ENCODE measurements at regions not wholly inside any gene's neighbourhood (a gene's known extent, or its start where the extent isn't known, plus 50 kb on each side); places are given as distances from the start of the nearest gene placed in this dataset.

DNA sequence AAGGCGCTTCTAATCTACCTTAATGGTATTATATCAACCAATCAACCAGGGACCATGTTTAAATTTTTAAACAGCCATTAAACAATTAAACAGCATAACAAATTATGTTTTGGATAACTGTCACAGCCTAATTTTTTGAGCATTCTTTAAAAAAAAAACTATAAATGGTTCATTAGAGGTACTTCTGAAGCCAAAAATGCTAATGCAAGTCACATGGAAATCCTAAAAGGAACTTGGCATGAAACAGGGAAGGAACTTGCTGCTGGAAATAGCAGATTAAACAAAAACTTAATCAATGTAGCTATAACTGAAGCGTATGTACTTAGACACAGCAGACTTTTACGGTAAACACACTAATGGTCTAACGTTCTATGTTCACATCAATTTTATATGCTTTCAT is 190.2 kb upstream of the BTG1 start:
- no peak overlapping the region for H3K4me3 ChIP-seq (ENCODE audit: low read length)
- H3K27me3 Mint-ChIP-seq, result no peaks in the 10 kb centered on the region
- H3K4me1 ChIP-seq (ENCODE audit: insufficient read depth, low read length), result peaks cover 34% of the 10 kb centered on the region
- no peaks in the 10 kb centered on the region for H3K9me3 Mint-ChIP-seq
- POLR2A ChIA-PET, result no interaction called here
- no peak overlapping the region for H3K27ac Mint-ChIP-seq
- CTCF ChIA-PET, result no interaction called here
- H3K27me3 ChIP-seq (ENCODE audit: insufficient read depth, low read length, poor library complexity, severe bottlenecking), result no peaks in the 10 kb centered on the region
- H3K4me1 Mint-ChIP-seq, result peaks cover 18 to 27% (median 27%) of the 10 kb centered on the region in 3 donors
- H3K4me3 Mint-ChIP-seq, result no peak overlapping the region
- no peaks in the 10 kb centered on the region for H3K9me3 ChIP-seq (ENCODE audit: low read length)
- H3K27ac ChIP-seq (ENCODE audit: low read depth, low read length), result no peak overlapping the region
- H3K36me3 ChIP-seq (ENCODE audit: insufficient read depth, low read length), result no peaks in the 10 kb centered on the region
- H3K36me3 Mint-ChIP-seq, result no peaks in the 10 kb centered on the region
- no peak for DNase-seq

DNA sequence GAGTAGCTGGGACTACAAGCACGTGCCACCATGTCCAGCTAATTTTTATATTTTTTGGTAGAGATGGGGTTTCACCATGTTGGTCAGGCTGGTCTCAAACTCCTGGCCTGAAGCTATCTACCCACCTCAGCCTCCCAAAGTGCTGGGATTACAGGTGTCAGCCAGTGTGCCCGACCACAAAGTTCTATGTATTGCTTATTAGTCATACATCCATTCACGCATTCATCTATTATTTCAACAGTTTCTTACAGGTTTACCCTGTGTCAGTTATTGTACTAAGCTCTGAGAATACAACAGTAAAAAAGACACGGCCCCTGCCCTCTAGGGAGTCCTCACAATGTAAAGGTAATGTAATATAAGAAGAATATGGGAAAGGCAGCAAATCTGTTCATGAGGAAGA is 188.9 kb upstream of the BTG1 start:
- POLR2A ChIA-PET, result no interaction called here
- no peaks in the 10 kb centered on the region for H3K27me3 Mint-ChIP-seq
- Histone ChIP-seq H3K4me1 (ENCODE audit: insufficient read depth, low read length) (peaks cover 24% of the 10 kb centered on the region), H3K27ac (ENCODE audit: low read depth, low read length) (no peak overlapping the region), H3K36me3 (ENCODE audit: insufficient read depth, low read length) (no peaks in the 10 kb centered on the region), H3K4me3 (ENCODE audit: low read length) (no peak overlapping the region), H3K27me3 (ENCODE audit: insufficient read depth, low read length, poor library complexity, severe bottlenecking) (no peaks in the 10 kb centered on the region), H3K9me3 (ENCODE audit: low read length) (no peaks in the 10 kb centered on the region)
- no peak overlapping the region for H3K4me3 Mint-ChIP-seq
- no peak overlapping the region for H3K27ac Mint-ChIP-seq
- H3K36me3 Mint-ChIP-seq, result peaks cover 0 to 5% (median 4%) of the 10 kb centered on the region in 3 donors
- peaks cover 20 to 24% (median 23%) of the 10 kb centered on the region in 3 donors for H3K4me1 Mint-ChIP-seq
- CTCF ChIA-PET, result no interaction called here
- H3K9me3 Mint-ChIP-seq, result no peaks in the 10 kb centered on the region
- no peak for DNase-seq

DNA sequence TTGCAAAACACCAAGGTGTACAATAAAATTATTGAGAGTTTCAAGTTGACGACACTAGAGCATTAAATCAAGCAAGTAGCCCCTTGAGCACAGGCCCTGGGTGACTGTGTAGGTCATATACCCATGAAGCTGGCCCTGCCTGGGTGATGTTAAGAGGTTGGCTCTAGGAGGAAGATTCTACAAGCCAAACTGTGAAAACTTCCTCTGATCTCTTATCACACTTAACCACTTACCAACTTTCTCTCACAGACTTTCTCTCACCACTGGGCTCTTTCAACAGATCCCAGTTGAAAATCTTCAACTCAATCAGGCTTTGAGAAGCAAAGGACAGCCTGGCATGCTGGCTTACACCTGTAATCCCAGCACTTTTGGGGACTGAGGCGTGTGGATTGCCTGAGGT is 186.9 kb upstream of the BTG1 start:
- ChIA-PET POLR2A (no interaction called here), CTCF (no interaction called here)
- no peak overlapping the region for H3K27ac Mint-ChIP-seq
- no peaks in the 10 kb centered on the region for H3K27me3 ChIP-seq (ENCODE audit: insufficient read depth, low read length, poor library complexity, severe bottlenecking)
- H3K4me3 ChIP-seq (ENCODE audit: low read length), result no peak overlapping the region
- no peak for DNase-seq
- H3K4me3 Mint-ChIP-seq, result peak overlapping the region in 1 of 7 donors; percentile 11
- peaks cover 0 to 5% (median 4%) of the 10 kb centered on the region in 3 donors for H3K36me3 Mint-ChIP-seq
- no peaks in the 10 kb centered on the region for H3K9me3 Mint-ChIP-seq
- no peak overlapping the region for H3K27ac ChIP-seq (ENCODE audit: low read depth, low read length)
- no peaks in the 10 kb centered on the region for H3K36me3 ChIP-seq (ENCODE audit: insufficient read depth, low read length)
- peaks cover 23 to 24% (median 23%) of the 10 kb centered on the region in 3 donors for H3K4me1 Mint-ChIP-seq
- H3K27me3 Mint-ChIP-seq, result peaks cover 0 to 2% of the 10 kb centered on the region in 2 donors
- peaks cover 24% of the 10 kb centered on the region for H3K4me1 ChIP-seq (ENCODE audit: insufficient read depth, low read length)
- no peaks in the 10 kb centered on the region for H3K9me3 ChIP-seq (ENCODE audit: low read length)

DNA sequence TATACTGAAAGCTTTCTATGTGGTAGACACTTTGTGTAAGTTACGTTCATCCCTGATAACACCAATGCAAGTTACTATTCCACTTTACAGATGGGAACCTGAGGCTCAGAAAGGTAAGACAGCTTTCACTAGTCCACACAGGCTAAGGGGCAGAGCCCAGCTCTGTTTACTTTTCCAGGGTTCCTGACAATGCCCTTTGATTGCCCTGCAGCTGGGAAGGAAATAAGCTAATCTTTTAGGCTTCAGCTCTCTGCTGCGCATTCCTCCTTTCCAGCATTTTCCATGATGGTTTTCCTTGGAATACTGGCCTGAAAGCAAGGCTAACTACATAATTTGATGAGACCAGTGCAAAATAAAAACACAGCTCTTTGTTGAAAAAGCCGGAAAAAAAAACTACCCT is 185.7 kb upstream of the BTG1 start:
- Histone ChIP-seq H3K27ac (ENCODE audit: low read depth, low read length) (no peak overlapping the region), H3K36me3 (ENCODE audit: insufficient read depth, low read length) (no peaks in the 10 kb centered on the region), H3K4me3 (ENCODE audit: low read length) (no peak overlapping the region), H3K9me3 (ENCODE audit: low read length) (no peaks in the 10 kb centered on the region), H3K27me3 (ENCODE audit: insufficient read depth, low read length, poor library complexity, severe bottlenecking) (no peaks in the 10 kb centered on the region), H3K4me1 (ENCODE audit: insufficient read depth, low read length) (peaks cover 31% of the 10 kb centered on the region)
- Mint-ChIP-seq H3K27ac (no peak overlapping the region), H3K36me3 (peaks cover 0 to 5% (median 4%) of the 10 kb centered on the region in 3 donors), H3K4me1 (peaks cover 23 to 27% (median 24%) of the 10 kb centered on the region in 3 donors), H3K4me3 (no peak overlapping the region), H3K9me3 (no peaks in the 10 kb centered on the region), H3K27me3 (peaks cover 0 to 2% of the 10 kb centered on the region in 2 donors)
- ChIA-PET CTCF (no interaction called here), POLR2A (no interaction called here)
- no peak for DNase-seq

DNA sequence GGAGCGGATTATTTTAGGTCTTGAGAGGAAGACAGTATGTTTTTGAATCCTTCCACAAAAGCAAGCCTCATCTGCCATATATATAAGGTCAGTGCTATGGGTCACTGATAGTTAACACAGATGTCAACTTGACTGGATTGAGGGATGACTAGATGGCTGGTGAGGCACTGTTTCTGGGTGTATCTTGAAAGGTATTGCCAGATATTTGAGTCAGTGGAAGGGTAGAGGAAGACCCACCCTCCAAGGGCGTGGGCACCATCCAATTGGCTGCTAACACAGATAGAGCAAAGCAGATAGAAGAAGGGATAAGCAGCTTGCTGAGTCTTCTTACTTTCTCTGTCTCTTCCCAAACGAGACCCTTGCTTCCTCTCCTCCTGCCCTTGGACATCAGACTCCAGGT is 185.0 kb upstream of the BTG1 start:
- CTCF ChIA-PET, result no interaction called here
- POLR2A ChIA-PET, result no interaction called here

DNA sequence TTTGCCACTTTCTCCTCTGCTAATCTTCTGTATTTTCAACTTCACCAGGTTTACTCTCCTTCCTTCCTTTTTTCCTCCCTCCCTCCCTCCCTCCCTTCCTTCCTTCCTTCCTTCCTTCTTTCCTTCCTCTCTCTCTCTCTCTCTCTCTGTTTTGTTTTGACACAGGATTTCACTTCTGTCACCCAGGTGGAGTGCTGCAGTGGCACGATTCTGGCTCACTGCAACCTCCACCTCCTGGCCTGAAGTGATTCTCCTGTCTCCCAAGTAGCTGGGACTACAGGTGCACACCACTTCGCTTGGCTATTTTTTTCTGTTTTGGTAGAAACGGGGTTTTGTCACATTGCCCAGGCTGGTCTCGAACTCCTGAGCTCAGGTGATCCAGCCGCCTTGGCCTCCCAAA is 181.2 kb upstream of the BTG1 start:
- no peak for DNase-seq
- Histone ChIP-seq H3K4me3 (ENCODE audit: low read length) (no peak overlapping the region), H3K4me1 (ENCODE audit: insufficient read depth, low read length) (peaks cover 15% of the 10 kb centered on the region), H3K27ac (ENCODE audit: low read depth, low read length) (no peak overlapping the region), H3K36me3 (ENCODE audit: insufficient read depth, low read length) (no peaks in the 10 kb centered on the region), H3K27me3 (ENCODE audit: insufficient read depth, low read length, poor library complexity, severe bottlenecking) (no peaks in the 10 kb centered on the region), H3K9me3 (ENCODE audit: low read length) (no peaks in the 10 kb centered on the region)
- peaks cover 0 to 2% of the 10 kb centered on the region in 2 donors for H3K27me3 Mint-ChIP-seq
- peaks cover 0 to 2% (median 0%) of the 10 kb centered on the region in 5 donors for H3K9me3 Mint-ChIP-seq
- ChIA-PET CTCF (interaction anchor here (2.0 kb wide), 1 partner anchor 36 kb away, joined by 4 read pairs; no protein-coding TSS in a partner anchor), POLR2A (no interaction called here)
- peaks cover 0 to 11% (median 7%) of the 10 kb centered on the region in 3 donors for H3K36me3 Mint-ChIP-seq
- H3K4me3 Mint-ChIP-seq, result no peak overlapping the region
- peaks cover 12 to 25% (median 13%) of the 10 kb centered on the region in 3 donors for H3K4me1 Mint-ChIP-seq
- H3K27ac Mint-ChIP-seq, result no peak overlapping the region

More for the DNA sequence above, 185.0 kb upstream of the BTG1 start:
- Mint-ChIP-seq H3K4me1 (peaks cover 24 to 29% (median 27%) of the 10 kb centered on the region in 3 donors), H3K27me3 (peaks cover 0 to 2% of the 10 kb centered on the region in 2 donors), H3K4me3 (peak overlapping the region in 1 of 7 donors; percentile 46), H3K27ac (peak overlapping the region in 1 of 8 donors; percentile 15), H3K9me3 (no peaks in the 10 kb centered on the region), H3K36me3 (peaks cover 0 to 9% (median 5%) of the 10 kb centered on the region in 3 donors)
- Histone ChIP-seq H3K9me3 (ENCODE audit: low read length) (no peaks in the 10 kb centered on the region), H3K4me1 (ENCODE audit: insufficient read depth, low read length) (peaks cover 31% of the 10 kb centered on the region), H3K27ac (ENCODE audit: low read depth, low read length) (no peak overlapping the region), H3K36me3 (ENCODE audit: insufficient read depth, low read length) (no peaks in the 10 kb centered on the region), H3K4me3 (ENCODE audit: low read length) (no peak overlapping the region), H3K27me3 (ENCODE audit: insufficient read depth, low read length, poor library complexity, severe bottlenecking) (no peaks in the 10 kb centered on the region)
- DNase-seq, result no peak

DNA sequence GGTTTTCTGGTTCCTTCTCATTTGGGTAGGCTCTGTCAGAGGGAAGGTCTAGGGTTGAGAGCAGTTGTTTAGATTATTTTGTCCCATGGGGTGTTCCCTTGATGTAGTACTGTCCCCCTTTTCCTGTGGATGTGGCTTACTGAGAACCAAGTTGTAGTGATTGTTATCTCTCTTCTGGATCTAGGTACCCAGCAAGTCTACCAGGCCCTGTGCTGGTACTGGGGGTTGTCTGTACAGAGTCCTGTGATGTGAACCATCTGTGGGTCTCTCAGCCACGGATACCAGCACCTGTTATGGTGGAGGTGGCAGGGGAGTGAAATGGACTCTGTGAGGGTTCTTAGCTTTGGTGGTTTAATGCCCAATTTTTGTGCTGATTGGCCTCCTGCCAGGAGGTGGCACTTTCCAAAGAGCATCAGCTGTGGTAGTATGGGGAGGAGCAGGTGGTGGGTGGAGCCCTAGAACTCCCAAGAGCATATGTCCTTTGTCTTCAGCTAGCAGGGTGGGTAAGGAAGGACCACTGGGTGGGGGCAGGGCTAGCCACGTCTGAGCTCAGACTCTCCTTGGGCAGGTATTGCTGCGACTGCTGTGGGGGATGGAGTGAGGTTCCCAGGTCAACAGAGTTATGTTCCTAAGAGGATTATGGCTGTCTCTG is 179.3 kb upstream of the BTG1 start:
- peak overlapping the region in 1 of 8 donors; percentile 71 for H3K27ac Mint-ChIP-seq
- H3K4me3 Mint-ChIP-seq, result no peak overlapping the region
- ChIA-PET CTCF (interaction anchor here (2.0 kb wide), 1 partner anchor 38 kb away, joined by 4 read pairs; no protein-coding TSS in a partner anchor), POLR2A (no interaction called here)
- Histone ChIP-seq H3K9me3 (ENCODE audit: low read length) (no peaks in the 10 kb centered on the region), H3K4me1 (ENCODE audit: insufficient read depth, low read length) (peaks cover 14% of the 10 kb centered on the region), H3K4me3 (ENCODE audit: low read length) (no peak overlapping the region), H3K36me3 (ENCODE audit: insufficient read depth, low read length) (no peaks in the 10 kb centered on the region), H3K27me3 (ENCODE audit: insufficient read depth, low read length, poor library complexity, severe bottlenecking) (no peaks in the 10 kb centered on the region), H3K27ac (ENCODE audit: low read depth, low read length) (no peak overlapping the region)
- H3K9me3 Mint-ChIP-seq, result peaks cover 0 to 14% (median 9%) of the 10 kb centered on the region in 5 donors
- peaks cover 11 to 25% (median 15%) of the 10 kb centered on the region in 3 donors for H3K4me1 Mint-ChIP-seq
- peaks cover 0 to 2% of the 10 kb centered on the region in 2 donors for H3K27me3 Mint-ChIP-seq
- H3K36me3 Mint-ChIP-seq, result peaks cover 0 to 26% (median 3%) of the 10 kb centered on the region in 3 donors
- DNase-seq, result no peak

DNA sequence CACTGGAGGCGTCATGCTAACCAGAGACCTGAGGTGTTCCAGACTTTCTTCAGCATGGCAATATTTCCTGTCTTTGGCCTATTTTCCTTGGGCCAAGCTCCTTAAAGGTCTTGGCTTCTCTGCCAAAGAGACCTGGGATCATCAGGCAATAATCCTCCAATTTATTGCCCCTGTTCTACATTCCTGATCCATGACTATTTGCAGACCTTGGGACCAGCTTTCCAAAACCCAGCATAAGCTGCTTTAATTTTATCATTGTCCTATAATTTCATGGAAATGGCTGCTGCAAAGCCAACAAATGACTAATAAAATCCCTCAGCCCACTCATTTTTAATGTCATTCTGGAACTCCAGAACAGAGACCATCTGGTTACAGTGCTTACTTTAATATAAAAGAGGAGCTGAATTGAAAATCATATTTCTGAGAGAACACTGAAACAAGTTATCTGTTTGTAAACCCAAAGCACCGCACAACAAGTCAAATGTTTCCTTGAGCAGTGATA is 166.9 kb upstream of the BTG1 start:
- Histone ChIP-seq H3K27me3 (ENCODE audit: insufficient read depth, low read length, poor library complexity, severe bottlenecking) (no peaks in the 10 kb centered on the region), H3K4me3 (ENCODE audit: low read length) (no peak overlapping the region), H3K4me1 (ENCODE audit: insufficient read depth, low read length) (no peaks in the 10 kb centered on the region), H3K27ac (ENCODE audit: low read depth, low read length) (no peak overlapping the region), H3K36me3 (ENCODE audit: insufficient read depth, low read length) (no peaks in the 10 kb centered on the region), H3K9me3 (ENCODE audit: low read length) (no peaks in the 10 kb centered on the region)
- H3K9me3 Mint-ChIP-seq, result peaks cover 0 to 3% (median 0%) of the 10 kb centered on the region in 5 donors
- H3K36me3 Mint-ChIP-seq, result peaks cover 0 to 13% (median 0%) of the 10 kb centered on the region in 3 donors
- no peak overlapping the region for H3K4me3 Mint-ChIP-seq
- H3K4me1 Mint-ChIP-seq, result no peaks in the 10 kb centered on the region
- ChIA-PET POLR2A (no interaction called here), CTCF (no interaction called here)
- H3K27me3 Mint-ChIP-seq, result no peaks in the 10 kb centered on the region
- H3K27ac Mint-ChIP-seq, result no peak overlapping the region
- DNase-seq, result no peak

All from CD8-positive, alpha-beta memory T cell (primary cell).